Stimulated activated CD4-positive, alpha-beta T cell treated with anti-CD3 and anti-CD28 coated beads, Interleukin-12 subunit alpha, Interleukin-12 subunit beta, amount 100 ng/mL, for 4 hours (primary cell): ENCODE measurements at regions not wholly inside any gene's neighbourhood (a gene's known extent, or its start where the extent isn't known, plus 50 kb on each side); places are given as distances from the start of the nearest gene placed in this dataset.
"Not testable (repeated sequence)": the region's sequence is repeated elsewhere in the genome, so short reads cannot be mapped to it uniquely, and the experiment has no call there.

ENCODE experiments used
- DNase-seq: peaks from one replicate; pipeline ENCODE4 v3.0.0-alpha.2; 2020

GRCh38 chr5:130808691-130809090, 356.4 kb downstream of the HINT1 start:
- DNase-seq, result no peak

DNA sequence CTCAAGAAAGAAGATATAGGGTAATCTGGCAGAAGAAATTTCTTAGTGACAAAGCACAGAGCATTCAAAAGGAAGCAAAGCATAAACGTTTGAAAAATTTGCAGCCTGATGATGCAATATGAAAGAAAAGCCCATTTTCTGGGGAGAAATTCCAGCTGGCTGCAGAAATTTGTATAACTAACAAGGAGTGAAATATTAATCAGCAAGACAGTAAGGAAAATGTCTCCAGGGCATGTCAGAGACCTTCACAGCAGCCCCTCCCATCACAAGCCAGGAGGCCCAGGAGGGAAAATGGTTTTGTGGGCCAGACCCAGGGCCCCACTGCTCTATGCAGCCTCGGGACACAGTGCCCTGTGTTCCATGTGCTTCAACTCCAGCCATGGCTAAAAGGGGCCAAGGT, 359.4 kb downstream of the HINT1 start:
- no peak for DNase-seq

- DNase-seq, result no peak
Observed at GRCh38 chr5:130805036-130805435, 360.0 kb downstream of the HINT1 start.

- DNase-seq, result no peak
Observed at GRCh38 chr5:130801963-130802362, 363.1 kb downstream of the HINT1 start.

DNA sequence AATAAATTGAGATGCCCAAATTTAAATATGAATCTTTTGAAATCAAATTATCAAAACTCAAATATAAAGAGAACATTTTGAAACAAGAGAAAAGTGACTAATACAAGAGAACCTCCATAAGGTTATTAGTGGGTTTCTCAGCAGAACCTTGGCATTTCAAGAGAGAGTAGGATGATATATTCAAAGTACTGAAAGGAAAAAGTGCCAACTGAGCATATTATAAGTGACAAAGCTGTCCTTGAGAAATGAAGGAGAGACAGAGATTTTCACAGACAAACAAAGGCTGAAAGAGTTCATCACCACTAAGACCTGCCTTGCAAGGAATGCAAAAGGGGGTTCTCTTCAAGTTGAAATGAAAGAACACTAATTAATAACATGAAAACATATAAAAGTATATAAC, 366.0 kb downstream of the HINT1 start:
- DNase-seq, result no peak

DNA sequence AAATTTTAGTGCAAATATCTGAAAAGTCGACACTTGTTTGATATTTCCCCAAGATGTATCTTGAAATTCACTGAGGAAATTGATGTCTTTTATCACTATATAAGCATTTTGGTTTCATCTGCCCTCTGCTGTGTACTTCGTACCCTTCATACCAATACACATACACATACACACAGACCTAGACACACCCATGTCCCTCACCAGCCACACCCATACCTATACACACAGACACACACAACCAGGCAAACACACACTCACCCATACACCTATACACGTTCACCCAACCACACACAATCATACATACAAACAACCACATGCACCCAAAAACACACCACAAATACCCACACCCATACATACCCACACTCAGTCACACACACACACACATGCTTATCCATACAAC, 367.8 kb downstream of the HINT1 start:
- no peak for DNase-seq

GRCh38 chr5:130796902-130797301, 368.2 kb downstream of the HINT1 start:
- DNase-seq, result no peak

GRCh38 chr5:130796032-130796431, 369.0 kb downstream of the HINT1 start:
- no peak for DNase-seq

GRCh38 chr5:130795037-130795436, 370.0 kb downstream of the HINT1 start:
- DNase-seq, result no peak

GRCh38 chr5:130777794-130778193, 387.3 kb downstream of the HINT1 start:
- DNase-seq, result no peak

DNA sequence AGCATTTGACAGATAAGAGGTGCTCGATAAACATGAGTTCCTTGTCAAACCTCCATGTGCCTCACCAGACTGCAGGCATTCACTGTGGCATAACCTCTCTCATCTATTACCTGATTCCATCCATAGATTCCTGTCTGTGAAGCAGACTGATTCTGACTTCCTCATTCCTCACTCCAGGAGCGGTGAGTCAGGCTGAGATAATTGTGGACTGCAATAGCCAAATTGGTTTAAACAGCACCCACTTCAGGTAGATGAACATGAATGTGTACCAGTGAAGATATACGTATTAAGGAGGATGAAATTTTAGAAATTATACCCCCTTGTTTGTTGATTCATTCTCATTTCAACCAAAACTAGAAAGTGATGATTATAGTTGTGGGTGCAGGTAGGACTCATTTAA, 391.2 kb downstream of the HINT1 start:
- DNase-seq, result no peak

GRCh38 chr5:130762031-130762430, 403.0 kb downstream of the HINT1 start:
- no peak for DNase-seq

DNA sequence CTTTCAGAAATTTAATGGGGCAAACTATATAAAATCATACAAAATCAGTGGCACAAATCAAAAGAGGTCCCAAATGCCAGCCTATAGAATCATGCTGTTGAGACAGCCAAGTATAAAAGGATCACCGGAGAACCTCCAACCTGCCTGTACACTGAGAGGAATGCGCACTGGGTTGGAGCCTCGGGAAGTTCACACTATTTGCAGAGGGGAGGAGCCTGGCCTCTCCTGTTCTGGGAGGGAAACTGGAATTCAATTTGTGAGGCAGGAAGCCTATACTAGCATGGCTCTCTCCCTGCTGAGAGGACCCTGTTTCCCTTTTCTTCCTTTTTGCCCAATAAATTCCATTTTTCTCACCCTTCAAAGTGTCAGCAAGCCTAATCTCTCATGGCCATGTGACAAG, 406.0 kb downstream of the HINT1 start:
- DNase-seq, result no peak

- DNase-seq, result no peak
Observed at GRCh38 chr5:130747556-130747955, 417.5 kb downstream of the HINT1 start.

- not testable (repeated sequence) for DNase-seq
Observed at GRCh38 chr5:130746641-130747040, 418.4 kb downstream of the HINT1 start.

DNA sequence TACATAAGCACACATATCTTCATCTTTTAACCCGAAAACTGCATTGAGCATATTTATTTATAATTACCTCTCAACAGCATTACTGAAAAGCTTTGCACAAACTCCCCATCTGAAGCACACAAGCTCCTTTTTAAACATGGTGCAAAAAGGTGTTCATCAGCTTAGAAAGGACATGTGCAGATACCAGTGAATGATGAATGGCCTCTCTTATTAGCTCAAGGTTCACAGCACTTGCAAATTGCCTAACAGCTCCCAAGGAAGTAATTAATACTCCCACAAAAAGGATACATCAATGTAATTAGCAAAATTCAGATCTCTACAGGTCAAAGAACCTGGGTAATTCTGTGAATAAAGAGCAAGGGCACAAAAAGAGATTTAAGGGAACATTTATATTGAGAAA, 422.0 kb downstream of the HINT1 start:
- DNase-seq, result no peak

DNA sequence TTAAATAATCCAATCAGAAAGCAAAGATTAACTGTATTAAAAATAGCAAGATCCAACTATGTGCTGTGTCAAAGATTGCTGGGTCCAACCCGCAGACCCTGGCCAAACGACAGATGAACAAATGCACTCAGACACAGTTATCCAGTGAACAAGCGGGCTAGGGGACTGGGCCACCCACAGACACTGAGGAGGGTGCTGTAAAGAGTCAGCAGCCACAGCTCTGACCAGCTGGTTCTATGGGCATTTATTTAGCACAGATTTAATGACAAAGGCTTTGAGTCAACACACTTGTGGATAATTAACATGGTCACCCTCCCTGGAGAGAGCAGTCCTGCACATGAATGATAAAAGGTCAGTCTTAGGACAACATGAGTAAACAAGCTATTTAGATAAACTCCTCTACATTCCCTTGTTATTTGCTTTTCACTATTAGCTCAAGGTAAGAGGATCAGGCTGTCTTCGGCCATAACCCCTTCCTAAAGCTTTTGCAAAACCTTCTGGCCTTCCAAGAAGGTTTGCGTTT, 424.9 kb downstream of the HINT1 start:
- DNase-seq, result no peak

- DNase-seq, result no peak
Observed at GRCh38 chr5:130731839-130732238, 433.2 kb downstream of the HINT1 start.

DNA sequence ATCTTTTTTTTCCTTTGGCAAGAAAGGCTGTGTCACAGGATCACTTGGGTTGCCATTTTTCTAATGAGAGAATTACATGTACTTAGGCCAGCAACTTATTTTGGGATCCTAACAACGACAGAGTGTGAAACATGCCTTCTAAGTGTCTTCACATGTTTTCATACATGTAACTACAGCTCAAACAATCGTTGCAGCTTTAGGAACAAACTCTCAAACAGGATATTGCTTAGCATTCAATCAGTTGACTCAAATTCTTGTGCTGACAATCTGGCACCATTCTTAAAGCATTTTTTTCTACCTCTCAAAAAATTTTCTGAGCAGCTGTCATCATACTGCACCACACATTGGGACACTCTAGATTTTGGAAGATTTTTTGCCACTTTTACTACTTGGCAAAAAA, 435.5 kb downstream of the HINT1 start:
- DNase-seq, result no peak

DNA sequence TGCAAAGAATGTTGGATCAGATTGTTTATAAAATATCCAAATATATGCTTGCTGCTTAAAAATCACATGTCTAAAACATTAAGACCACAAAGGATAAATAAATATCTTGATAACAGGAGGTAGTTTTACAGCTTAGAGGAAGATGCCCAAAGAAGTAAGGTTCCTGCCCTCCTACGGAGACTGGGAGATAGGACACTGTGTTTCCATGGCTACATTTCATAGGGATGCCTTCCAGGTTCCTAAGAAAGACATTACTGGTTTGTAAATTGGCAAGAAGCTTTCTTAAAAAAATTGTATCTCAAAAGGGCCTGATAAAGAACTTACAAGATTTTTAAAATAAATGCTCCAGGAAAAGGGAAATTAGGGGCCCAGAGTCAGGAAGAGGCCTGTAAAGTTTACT, 437.2 kb downstream of the HINT1 start:
- DNase-seq, result no peak

- DNase-seq, result no peak
Observed at GRCh38 chr5:130724658-130725057, 440.4 kb downstream of the HINT1 start.

GRCh38 chr5:130720355-130720754, 444.7 kb downstream of the HINT1 start:
- no peak for DNase-seq

DNA sequence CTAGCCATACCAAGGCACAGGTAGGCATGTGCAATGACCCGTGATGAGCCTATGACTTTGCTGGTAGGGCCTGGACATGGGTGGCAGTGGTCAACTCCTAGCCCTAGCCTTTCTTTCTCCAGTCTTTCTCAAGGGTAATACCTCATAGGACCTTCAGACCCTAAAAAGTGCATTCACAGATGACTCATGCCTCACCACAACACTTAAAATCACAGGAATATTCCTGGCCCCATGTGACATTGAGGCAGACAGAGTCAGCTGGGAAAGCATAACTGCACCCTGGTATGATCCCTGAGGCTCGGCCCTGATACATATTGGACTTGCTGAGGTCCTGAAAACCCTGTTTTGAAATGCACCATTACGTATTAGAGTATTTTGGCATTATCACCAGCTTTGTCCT, 449.5 kb downstream of the HINT1 start:
- no peak for DNase-seq

GRCh38 chr5:130714200-130714599, 450.9 kb downstream of the HINT1 start:
- no peak for DNase-seq

- no peak for DNase-seq
Observed at GRCh38 chr5:130712324-130712723, 452.7 kb downstream of the HINT1 start.

GRCh38 chr5:130710596-130710995, 454.5 kb downstream of the HINT1 start:
- no peak for DNase-seq
